ENCODE measurements at regions not wholly inside any gene's neighbourhood (a gene's known extent, or its start where the extent isn't known, plus 50 kb on each side); places are given as distances from the start of the nearest gene placed in this dataset.

DNA sequence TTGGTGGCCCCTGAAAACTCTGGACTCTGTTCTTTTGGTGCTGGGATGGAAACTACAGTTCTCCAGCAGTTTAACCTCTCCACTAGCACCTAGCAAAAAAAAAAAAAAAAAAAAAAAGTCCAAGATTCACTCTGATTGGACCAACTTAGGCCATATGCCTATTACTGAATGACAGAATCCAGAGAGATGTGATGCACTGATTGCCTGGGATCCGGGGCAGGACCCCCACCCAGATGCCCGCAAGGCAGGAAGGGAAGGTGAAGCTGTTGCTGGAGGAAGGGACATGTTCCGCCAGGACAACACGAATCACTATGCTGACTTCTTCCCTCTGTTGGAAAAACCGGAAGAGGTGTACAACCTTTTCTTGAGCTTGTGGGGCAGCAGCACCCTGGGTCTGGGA, 152.5 kb upstream of the ZNF536 start:
- H4K20me1 ChIP-seq (ENCODE audit: control insufficient read depth, insufficient read depth, low read length, poor library complexity, severe bottlenecking), result no peaks in the 10 kb centered on the region
- no peak for DNase-seq
- H3K9ac ChIP-seq (ENCODE audit: low read length), result no peak overlapping the region
- 90% methylated on average over 5 of the region's 5 CpGs for WGBS (ENCODE audit: insufficient coverage)
- TF ChIP-seq, protein P1, sequence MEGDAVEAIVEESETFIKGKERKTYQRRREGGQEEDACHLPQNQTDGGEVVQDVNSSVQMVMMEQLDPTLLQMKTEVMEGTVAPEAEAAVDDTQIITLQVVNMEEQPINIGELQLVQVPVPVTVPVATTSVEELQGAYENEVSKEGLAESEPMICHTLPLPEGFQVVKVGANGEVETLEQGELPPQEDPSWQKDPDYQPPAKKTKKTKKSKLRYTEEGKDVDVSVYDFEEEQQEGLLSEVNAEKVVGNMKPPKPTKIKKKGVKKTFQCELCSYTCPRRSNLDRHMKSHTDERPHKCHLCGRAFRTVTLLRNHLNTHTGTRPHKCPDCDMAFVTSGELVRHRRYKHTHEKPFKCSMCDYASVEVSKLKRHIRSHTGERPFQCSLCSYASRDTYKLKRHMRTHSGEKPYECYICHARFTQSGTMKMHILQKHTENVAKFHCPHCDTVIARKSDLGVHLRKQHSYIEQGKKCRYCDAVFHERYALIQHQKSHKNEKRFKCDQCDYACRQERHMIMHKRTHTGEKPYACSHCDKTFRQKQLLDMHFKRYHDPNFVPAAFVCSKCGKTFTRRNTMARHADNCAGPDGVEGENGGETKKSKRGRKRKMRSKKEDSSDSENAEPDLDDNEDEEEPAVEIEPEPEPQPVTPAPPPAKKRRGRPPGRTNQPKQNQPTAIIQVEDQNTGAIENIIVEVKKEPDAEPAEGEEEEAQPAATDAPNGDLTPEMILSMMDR (IDR thresholded peaks at IDR 0.05), result no peak
- no peak for TF ChIP-seq EZH2 (IDR thresholded peaks at IDR 0.05; ENCODE audit: borderline replicate concordance, insufficient read depth, low read depth, low read length, poor library complexity, severe bottlenecking)
- H3K36me3 ChIP-seq (replicated peaks in 1 of 2; ENCODE audit: control extremely low read depth in 1 of 2, control insufficient read depth in 1 of 2, extremely low read depth in 1 of 2, insufficient read depth in 2 of 2, low read length in 1 of 2), result no peaks in the 10 kb centered on the region
- Mint-ChIP-seq H3K27me3 (peaks cover 53% of the 10 kb centered on the region), H3K4me1 (peaks cover 10% of the 10 kb centered on the region), H3K27ac (no peak overlapping the region), H3K9me3 (ENCODE audit: insufficient read depth) (no peaks in the 10 kb centered on the region), H3K4me3 (no peak overlapping the region)
- no peak overlapping the region for H3K27ac ChIP-seq (ENCODE audit: low read length in 2 of 2)
- H3K27me3 ChIP-seq (replicated peaks in 1 of 4; ENCODE audit: control extremely low read depth in 1 of 4, control insufficient read depth in 3 of 4, insufficient read depth in 4 of 4, low read length in 3 of 4), result peaks cover 0 to 35% (median 21%) of the 10 kb centered on the region in 4 experiments
- CTCF ChIA-PET, result no interaction called here
- H3K79me2 ChIP-seq (ENCODE audit: control insufficient read depth, insufficient read depth, low read length), result no peaks in the 10 kb centered on the region
- H3K4me1 ChIP-seq (ENCODE audit: control insufficient read depth in 2 of 2, insufficient read depth in 2 of 2, low read length in 2 of 2), result peaks cover 1 to 8% of the 10 kb centered on the region in 2 donors
- intact Hi-C loops (cut with micrococcal nuclease), result no loop called here
- POLR2A ChIA-PET, result no interaction called here
- H3K4me3 ChIP-seq (ENCODE audit: control extremely low read depth in 1 of 5, extremely low read depth in 1 of 5, insufficient read depth in 1 of 5, low read depth in 2 of 5, low read length in 4 of 5), result no peak overlapping the region
- H3K4me2 ChIP-seq (replicated peaks; ENCODE audit: low read depth, low read length, poor library complexity, severe bottlenecking), result no peak overlapping the region
- H2AFZ ChIP-seq (ENCODE audit: insufficient read depth, low read depth, low read length, poor library complexity, severe bottlenecking), result no peak overlapping the region
- peaks cover 0 to 7% (median 1%) of the 10 kb centered on the region in 3 donors for H3K9me3 ChIP-seq (ENCODE audit: control extremely low read depth in 1 of 3, control insufficient read depth in 2 of 3, insufficient read depth in 1 of 3, low read length in 2 of 3)
- no peak for ATAC-seq (ENCODE audit: low read depth)

DNA sequence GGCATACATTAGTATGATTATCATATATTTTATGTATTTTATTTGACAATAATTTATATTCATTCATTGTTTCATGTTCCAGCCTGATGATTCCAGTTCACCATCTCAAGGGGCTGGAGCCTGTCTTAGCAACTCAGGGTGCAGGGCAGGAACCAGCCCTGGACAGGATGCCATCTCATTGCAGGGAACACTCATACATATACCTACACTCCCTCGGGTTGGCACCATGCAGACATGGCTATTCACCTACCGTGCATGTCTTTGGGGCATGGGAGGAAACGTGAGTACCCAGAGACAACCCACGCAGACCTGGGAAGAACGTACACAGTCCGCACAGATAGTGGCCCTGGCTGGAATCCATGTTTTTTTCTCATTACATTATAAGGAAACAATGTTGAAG, 151.0 kb upstream of the ZNF536 start:
- H3K79me2 ChIP-seq (ENCODE audit: control insufficient read depth, insufficient read depth, low read length), result no peaks in the 10 kb centered on the region
- no peak overlapping the region for H3K9ac ChIP-seq (ENCODE audit: low read length)
- Mint-ChIP-seq H3K4me3 (no peak overlapping the region), H3K4me1 (peaks cover 14% of the 10 kb centered on the region), H3K9me3 (ENCODE audit: insufficient read depth) (no peaks in the 10 kb centered on the region), H3K27me3 (peaks cover 57% of the 10 kb centered on the region), H3K27ac (no peak overlapping the region)
- ChIA-PET POLR2A (no interaction called here), CTCF (no interaction called here)
- intact Hi-C loops (cut with micrococcal nuclease), result no loop called here
- no peak overlapping the region for H2AFZ ChIP-seq (ENCODE audit: insufficient read depth, low read depth, low read length, poor library complexity, severe bottlenecking)
- H3K4me1 ChIP-seq (ENCODE audit: control insufficient read depth in 2 of 2, insufficient read depth in 2 of 2, low read length in 2 of 2), result peaks cover 10 to 14% of the 10 kb centered on the region in 2 donors
- H3K9me3 ChIP-seq (ENCODE audit: control extremely low read depth in 1 of 3, control insufficient read depth in 2 of 3, insufficient read depth in 1 of 3, low read length in 2 of 3), result peaks cover 0 to 12% (median 1%) of the 10 kb centered on the region in 3 donors
- H3K4me3 ChIP-seq (ENCODE audit: control extremely low read depth in 1 of 5, extremely low read depth in 1 of 5, insufficient read depth in 1 of 5, low read depth in 2 of 5, low read length in 4 of 5), result no peak overlapping the region
- H3K27me3 ChIP-seq (replicated peaks in 1 of 4; ENCODE audit: control extremely low read depth in 1 of 4, control insufficient read depth in 3 of 4, insufficient read depth in 4 of 4, low read length in 3 of 4), result peaks cover 0 to 45% (median 27%) of the 10 kb centered on the region in 4 experiments
- TF ChIP-seq, protein P1 (IDR thresholded peaks at IDR 0.05), result no peak
- no peak for TF ChIP-seq EZH2 (IDR thresholded peaks at IDR 0.05; ENCODE audit: borderline replicate concordance, insufficient read depth, low read depth, low read length, poor library complexity, severe bottlenecking)
- H4K20me1 ChIP-seq (ENCODE audit: control insufficient read depth, insufficient read depth, low read length, poor library complexity, severe bottlenecking), result no peaks in the 10 kb centered on the region
- no peak overlapping the region for H3K4me2 ChIP-seq (replicated peaks; ENCODE audit: low read depth, low read length, poor library complexity, severe bottlenecking)
- ATAC-seq (ENCODE audit: low read depth) (no peak), DNase-seq (no peak)
- no peak overlapping the region for H3K27ac ChIP-seq (ENCODE audit: low read length in 2 of 2)
- 92% methylated on average over 2 of the region's 6 CpGs for WGBS (ENCODE audit: insufficient coverage)
- no peaks in the 10 kb centered on the region for H3K36me3 ChIP-seq (replicated peaks in 1 of 2; ENCODE audit: control extremely low read depth in 1 of 2, control insufficient read depth in 1 of 2, extremely low read depth in 1 of 2, insufficient read depth in 2 of 2, low read length in 1 of 2)
